IMR-90 (cell line): ENCODE measurements at regions not wholly inside any gene's neighbourhood (a gene's known extent, or its start where the extent isn't known, plus 50 kb on each side); places are given as distances from the start of the nearest gene placed in this dataset.

Experiments
- ATAC-seq: fragments of 200-7000 bp; cut with Tn5 transposase; 2 replicates; pipeline ENCODE4 v1.9.1; 2020; ENCODE audit warnings: low read depth, mild to moderate bottlenecking, moderate library complexity
- BruUV-seq: library from RNA; stranded (reverse); fragments of 400-500 nt; replicated peaks from 2 replicates; lab custom pipeline; 2021; lab: Mats Ljungman, UMichigan
- CTCF ChIA-PET: fragments of 300-600 bp; formaldehyde crosslinking; extraction: SDS; loops from one replicate; lab custom pipeline; 2021; ENCODE audit warnings: antibody characterized with exemption; lab: Yijun Ruan, JAX
- POLR2A ChIA-PET: fragments of 300-600 bp; sonication (Branson Sonifier 250); formaldehyde crosslinking; loops from one replicate; lab custom pipeline; 2022; ENCODE audit warnings: antibody characterized with exemption; ENCODE audit not compliant: unreplicated experiment; lab: Charles Lee
- DNase-seq: peaks from one replicate; pipeline ENCODE4 v3.0.0; 2013
- H2AFZ ChIP-seq: replicated peaks from 2 replicates; pipeline ENCODE3; 2013; ENCODE audit warnings: low read length, mild to moderate bottlenecking; ENCODE audit not compliant: poor library complexity
- H2AK5ac ChIP-seq: 2 replicates; pipeline ENCODE4 v1.6.1; 2013; ENCODE audit warnings: low read depth, low read length, inconsistent platforms
- H2AK9ac ChIP-seq: replicated peaks from 2 replicates; pipeline ENCODE3; 2013; ENCODE audit warnings: mild to moderate bottlenecking, low read depth, low read length, moderate library complexity; ENCODE audit not compliant: poor library complexity
- H2BK120ac ChIP-seq: 2 replicates; pipeline ENCODE4 v1.6.1; 2013; ENCODE audit warnings: low read depth, low read length, inconsistent platforms
- H2BK15ac ChIP-seq: 3 replicates; pipeline ENCODE4 v1.6.1; 2013; ENCODE audit warnings: low read depth, low read length, inconsistent platforms
- H2BK20ac ChIP-seq: 2 replicates; pipeline ENCODE4 v1.6.1; 2013; ENCODE audit warnings: low read depth, mild to moderate bottlenecking, inconsistent platforms, low read length, moderate library complexity
- H2BK5ac ChIP-seq: 2 replicates; pipeline ENCODE4 v1.6.1; 2013; ENCODE audit warnings: mild to moderate bottlenecking, low read depth, low read length, inconsistent platforms; ENCODE audit not compliant: poor library complexity, severe bottlenecking
- H3K14ac ChIP-seq: replicated peaks from 2 replicates; pipeline ENCODE4 v1.6.1; 2013; ENCODE audit warnings: low read depth, low read length, inconsistent platforms
- H3K18ac ChIP-seq: 2 replicates; pipeline ENCODE4 v1.6.1; 2013; ENCODE audit warnings: low read depth, low read length, control low read depth
- H3K23ac ChIP-seq: 2 replicates; pipeline ENCODE4 v1.6.1; 2013; ENCODE audit warnings: low read depth, low read length, inconsistent platforms
- H3K27ac ChIP-seq: 2 replicates; pipeline ENCODE4 v1.5.1; 2013; ENCODE audit warnings: mild to moderate bottlenecking, control low read depth, low read length; ENCODE audit not compliant: insufficient read depth
- H3K27me3 ChIP-seq: 2 replicates; pipeline ENCODE4 v1.6.1; 2013; ENCODE audit warnings: low read length; ENCODE audit not compliant: control insufficient read depth, insufficient read depth
- H3K36me3 ChIP-seq: 2 replicates; pipeline ENCODE4 v1.6.1; 2013; ENCODE audit warnings: low read length, mixed read lengths; ENCODE audit not compliant: control insufficient read depth, insufficient read depth
- H3K4ac ChIP-seq: 2 replicates; pipeline ENCODE4 v1.6.1; 2013; ENCODE audit warnings: low read depth, low read length, inconsistent platforms
- H3K4me1 ChIP-seq: 2 replicates; pipeline ENCODE4 v1.6.1; 2013; ENCODE audit warnings: low read length, mixed read lengths; ENCODE audit not compliant: control insufficient read depth, insufficient read depth
- H3K4me2 ChIP-seq: 2 replicates; pipeline ENCODE4 v1.6.1; 2013; ENCODE audit warnings: low read depth, mild to moderate bottlenecking, control low read depth, low read length, moderate library complexity
- H3K4me3 ChIP-seq: 2 replicates; pipeline ENCODE4 v1.5.1; 2013; ENCODE audit warnings: low read depth, mild to moderate bottlenecking, control low read depth, low read length, moderate library complexity; ENCODE audit not compliant: insufficient read depth
- H3K56ac ChIP-seq: 2 replicates; pipeline ENCODE4 v1.6.1; 2013; ENCODE audit warnings: low read length, inconsistent platforms; ENCODE audit not compliant: insufficient read depth; ENCODE audit errors: extremely low read depth
- H3K79me1 ChIP-seq, 2 experiments: 2 replicates each; pipeline ENCODE4 v1.6.1; 2013; ENCODE audit warnings: low read length in 2 of 2, inconsistent platforms in 1 of 2, low read depth in 1 of 2
- H3K9ac ChIP-seq: 2 replicates; pipeline ENCODE4 v1.6.1; 2013; ENCODE audit warnings: low read depth, low read length, control low read depth
- H3K9me1 ChIP-seq: 2 replicates; pipeline ENCODE4 v1.6.1; 2013; ENCODE audit warnings: low read length, inconsistent platforms; ENCODE audit not compliant: insufficient read depth
- H3K9me3 ChIP-seq: 2 replicates; pipeline ENCODE4 v1.6.1; 2013; ENCODE audit warnings: low read length; ENCODE audit not compliant: control insufficient read depth, insufficient read depth
- H4K20me1 ChIP-seq: 2 replicates; pipeline ENCODE4 v1.6.1; 2013; ENCODE audit warnings: low read length, inconsistent platforms; ENCODE audit not compliant: insufficient read depth
- H4K5ac ChIP-seq: 2 replicates; pipeline ENCODE4 v1.6.1; 2013; ENCODE audit warnings: mild to moderate bottlenecking, low read depth, low read length, control low read depth
- H4K8ac ChIP-seq, 2 experiments: 2 replicates each; pipeline ENCODE4 v1.6.1; 2013; ENCODE audit warnings: low read depth in 2 of 2, low read length in 2 of 2, control low read depth in 1 of 2, inconsistent platforms in 1 of 2
- H4K91ac ChIP-seq: 2 replicates; pipeline ENCODE4 v1.6.1; 2013; ENCODE audit warnings: low read depth, low read length, inconsistent platforms; ENCODE audit not compliant: insufficient read depth
- BHLHE40 ChIP-seq: fragments of 150-350 bp; IDR thresholded peaks from 2 replicates; pipeline ENCODE4 v1.6.1; 2016; ENCODE audit warnings: mild to moderate bottlenecking, low read depth, low read length
- CEBPB ChIP-seq: IDR thresholded peaks from 2 replicates; pipeline ENCODE4 v1.6.1; 2012; ENCODE audit warnings: low read depth, low read length, improper control_type of control experiment
- CHD1 ChIP-seq: IDR thresholded peaks from 2 replicates; pipeline ENCODE4 v1.6.1; 2012; ENCODE audit warnings: low read depth, low read length, improper control_type of control experiment
- CTCF ChIP-seq: conservative IDR thresholded peaks from 2 replicates; pipeline ENCODE4 v1.5.1; 2012; ENCODE audit warnings: mild to moderate bottlenecking, low read depth, low read length, improper control_type of control experiment
- ELK1 ChIP-seq: fragments of 150-350 bp; IDR thresholded peaks from 2 replicates; pipeline ENCODE4 v1.6.1; 2016; ENCODE audit warnings: low read depth, mild to moderate bottlenecking, low read length, moderate library complexity, borderline replicate concordance
- FOS ChIP-seq: fragments of 150-350 bp; IDR thresholded peaks from 2 replicates; pipeline ENCODE4 v1.6.1; 2016; ENCODE audit warnings: low read depth, low read length
- MAFK ChIP-seq: IDR thresholded peaks from 2 replicates; pipeline ENCODE4 v1.6.1; 2012; ENCODE audit warnings: low read depth, low read length, improper control_type of control experiment
- MAZ ChIP-seq: IDR thresholded peaks from 2 replicates; pipeline ENCODE4 v1.6.1; 2012; ENCODE audit warnings: low read depth, mild to moderate bottlenecking, low read length, improper control_type of control experiment, moderate library complexity, borderline replicate concordance
- MXI1 ChIP-seq: IDR thresholded peaks from 2 replicates; pipeline ENCODE4 v1.6.1; 2012; ENCODE audit warnings: low read depth, mild to moderate bottlenecking, low read length, moderate library complexity, borderline replicate concordance
- NFE2L2 ChIP-seq: fragments of 150-350 bp; IDR thresholded peaks from 2 replicates; pipeline ENCODE4 v1.6.1; 2016; ENCODE audit warnings: low read depth, mild to moderate bottlenecking, low read length
- POLR2A ChIP-seq: IDR thresholded peaks from 2 replicates; pipeline ENCODE4 v1.6.1; 2012; ENCODE audit warnings: mild to moderate bottlenecking, low read depth, low read length
- RAD21 ChIP-seq: IDR thresholded peaks from 2 replicates; pipeline ENCODE4 v1.6.1; 2012; ENCODE audit warnings: low read length, improper control_type of control experiment
- RCOR1 ChIP-seq: IDR thresholded peaks from 2 replicates; pipeline ENCODE4 v1.6.1; 2012; ENCODE audit warnings: mild to moderate bottlenecking, low read length, improper control_type of control experiment; ENCODE audit not compliant: insufficient replicate concordance
- RFX5 ChIP-seq: IDR thresholded peaks from 2 replicates; pipeline ENCODE4 v1.8.0; 2012; ENCODE audit warnings: low read depth, mild to moderate bottlenecking, low read length, moderate library complexity
- SMC3 ChIP-seq: fragments of 150-350 bp; IDR thresholded peaks from 2 replicates; pipeline ENCODE4 v1.6.1; 2016; ENCODE audit warnings: low read depth, mild to moderate bottlenecking, antibody characterized with exemption, low read length, moderate library complexity
- USF2 ChIP-seq: fragments of 150-350 bp; IDR thresholded peaks from 2 replicates; pipeline ENCODE4 v1.6.1; 2017; ENCODE audit warnings: mild to moderate bottlenecking, antibody characterized with exemption, low read length, low read depth
- WGBS, 2 experiments: methylation state at CpG; one replicate each; pipeline versions ENCODE4 v1.1.5 to v1.1.7; 2013; ENCODE audit warnings: missing lambda C conversion rate in 2 of 2; ENCODE audit not compliant: insufficient read length in 1 of 2; ENCODE audit errors: extremely low coverage in 2 of 2; 5-methylcytosine and 5-hydroxymethylcytosine counted together
- dilution Hi-C: fragments of 300-500 bp; cut with HindIII; formaldehyde crosslinking; loops from one replicate; pipeline ENCODE4 v1.14.3; 2018; ENCODE audit warnings: low sequenced_read_pairs; ENCODE audit not compliant: unreplicated experiment
- in situ Hi-C: fragments of 300-500 bp; cut with MboI; formaldehyde crosslinking; loops from 3 replicates; pipeline ENCODE4 v1.14.3; 2019; ENCODE audit warnings: low sequenced_read_pairs, inconsistent platforms, mixed read lengths
- intact Hi-C: fragments of 100-400 bp; cut with micrococcal nuclease; formaldehyde crosslinking; loops from 2 replicates; pipeline ENCODE4 v1.10.0; 2022

GRCh38 chr2:217632043-217632442, 370.8 kb downstream of the TNS1 start:
- ATAC-seq = no peak
- H4K20me1 ChIP-seq = no peaks in the 10 kb centered on the region
- no peak overlapping the region for H2BK20ac ChIP-seq
- H3K4ac ChIP-seq = no peak overlapping the region
- H3K27me3 ChIP-seq = peaks cover 9% of the 10 kb centered on the region; the same call in 1 of the 2 replicates
- no peak overlapping the region for H4K91ac ChIP-seq
- intact Hi-C loops (no loop called here), dilution Hi-C loops (no loop called here), in situ Hi-C loops (no loop called here)
- no peak overlapping the region for H2BK5ac ChIP-seq
- no CpG with 5 or more reads among the region's 1 CpG for WGBS, 2 experiments
- no peak overlapping the region for H3K23ac ChIP-seq
- no TSS peak for BruUV-seq
- no peak overlapping the region for H2AK9ac ChIP-seq
- H3K4me1 ChIP-seq = peaks cover 5% of the 10 kb centered on the region; the same call in 1 of the 2 replicates
- no peak overlapping the region for H3K9ac ChIP-seq
- H3K9me3 ChIP-seq = no peaks in the 10 kb centered on the region
- H4K5ac ChIP-seq = no peak overlapping the region
- no peaks in the 10 kb centered on the region for H3K79me1 ChIP-seq
- H3K18ac ChIP-seq = no peak overlapping the region
- H3K4me2 ChIP-seq = no peak overlapping the region
- no peak for DNase-seq
- H2AK5ac ChIP-seq = no peak overlapping the region
- H2BK120ac ChIP-seq = no peak overlapping the region
- TF ChIP-seq CTCF (no peak), CHD1 (no peak), CEBPB (no peak), NFE2L2 (no peak), RAD21 (no peak), MAZ (no peak), MXI1 (no peak), POLR2A (no peak), MAFK (no peak), FOS (no peak), RFX5 (no peak), RCOR1 (no peak), USF2 (no peak), SMC3 (no peak), BHLHE40 (no peak), ELK1 (no peak)
- H3K56ac ChIP-seq = no peak overlapping the region
- no peak overlapping the region for H3K4me3 ChIP-seq
- no peak overlapping the region for H2BK15ac ChIP-seq
- ChIA-PET CTCF (no interaction called here), POLR2A (no interaction called here)
- no peak overlapping the region for H4K8ac ChIP-seq
- no peak overlapping the region for H2AFZ ChIP-seq
- no peaks in the 10 kb centered on the region for H3K9me1 ChIP-seq
- no peak overlapping the region for H3K14ac ChIP-seq
- no peak overlapping the region for H3K27ac ChIP-seq
- no peaks in the 10 kb centered on the region for H3K36me3 ChIP-seq
